Inflammatory macrophage treated with lipopolysaccharide for 1 hour (primary cell): ENCODE measurements at regions not wholly inside any gene's neighbourhood (a gene's known extent, or its start where the extent isn't known, plus 50 kb on each side); places are given as distances from the start of the nearest gene placed in this dataset.
"Not testable (repeated sequence)": the region's sequence is repeated elsewhere in the genome, so short reads cannot be mapped to it uniquely, and the experiment has no call there.

Experiments used
- DNase-seq, 2 donors: peaks; one replicate each; pipeline ENCODE4 v3.0.0-alpha.2; 2020 to 2022

- DNase-seq = no peak
Observed at GRCh38 chr13:82292334-82292733, 1589.9 kb downstream of the SLITRK1 start.

- no peak for DNase-seq
Observed at GRCh38 chr13:82291852-82292251, 1590.4 kb downstream of the SLITRK1 start.

- no peak for DNase-seq
Observed at GRCh38 chr13:82275644-82276043, 1606.6 kb downstream of the SLITRK1 start.

GRCh38 chr13:82259284-82259683 is 1623.0 kb downstream of the SLITRK1 start:
- no peak for DNase-seq

- DNase-seq = no peak
Observed at GRCh38 chr13:82257790-82258507, 1624.3 kb downstream of the SLITRK1 start.

- DNase-seq = no peak
Observed at GRCh38 chr13:82248762-82249161, 1633.5 kb downstream of the SLITRK1 start.

GRCh38 chr13:82245860-82246259 is 1636.4 kb downstream of the SLITRK1 start:
- DNase-seq = no peak

- no peak for DNase-seq
Observed at GRCh38 chr13:82224806-82225205, 1657.5 kb downstream of the SLITRK1 start.

- no peak for DNase-seq
Observed at GRCh38 chr13:82221621-82222020, 1660.7 kb downstream of the SLITRK1 start.

GRCh38 chr13:82220641-82221040 is 1661.6 kb downstream of the SLITRK1 start:
- no peak for DNase-seq

- no peak for DNase-seq
Observed at GRCh38 chr13:82216165-82216564, 1666.1 kb downstream of the SLITRK1 start.

GRCh38 chr13:82214341-82214740 is 1667.9 kb downstream of the SLITRK1 start:
- DNase-seq = no peak

- DNase-seq = no peak
Observed at GRCh38 chr13:82206241-82206640, 1676.0 kb downstream of the SLITRK1 start.

GRCh38 chr13:82202398-82202797 is 1679.9 kb downstream of the SLITRK1 start:
- no peak for DNase-seq

GRCh38 chr13:82196087-82196486 is 1686.2 kb downstream of the SLITRK1 start:
- no peak for DNase-seq

- DNase-seq = no peak
Observed at GRCh38 chr13:82187227-82187626, 1695.0 kb downstream of the SLITRK1 start.

- no peak for DNase-seq
Observed at GRCh38 chr13:82176751-82177150, 1705.5 kb downstream of the SLITRK1 start.

- DNase-seq = no peak
Observed at GRCh38 chr13:82165396-82166174, 1716.7 kb downstream of the SLITRK1 start.

GRCh38 chr13:82164780-82165395 is 1717.4 kb downstream of the SLITRK1 start:
- DNase-seq = not testable (repeated sequence)

- no peak for DNase-seq
Observed at GRCh38 chr13:82147526-82147925, 1734.7 kb downstream of the SLITRK1 start.

- no peak for DNase-seq
Observed at GRCh38 chr13:82136880-82137279, 1745.4 kb downstream of the SLITRK1 start.

- no peak for DNase-seq
Observed at GRCh38 chr13:82129281-82129680, 1753.0 kb downstream of the SLITRK1 start.

GRCh38 chr13:82118589-82118988 is 1763.7 kb downstream of the SLITRK1 start:
- no peak for DNase-seq

GRCh38 chr13:82116422-82116989 is 1765.8 kb downstream of the SLITRK1 start:
- no peak for DNase-seq
